ENCODE measurements at regions not wholly inside any gene's neighbourhood (a gene's known extent, or its start where the extent isn't known, plus 50 kb on each side); places are given as distances from the start of the nearest gene placed in this dataset.

DNA sequence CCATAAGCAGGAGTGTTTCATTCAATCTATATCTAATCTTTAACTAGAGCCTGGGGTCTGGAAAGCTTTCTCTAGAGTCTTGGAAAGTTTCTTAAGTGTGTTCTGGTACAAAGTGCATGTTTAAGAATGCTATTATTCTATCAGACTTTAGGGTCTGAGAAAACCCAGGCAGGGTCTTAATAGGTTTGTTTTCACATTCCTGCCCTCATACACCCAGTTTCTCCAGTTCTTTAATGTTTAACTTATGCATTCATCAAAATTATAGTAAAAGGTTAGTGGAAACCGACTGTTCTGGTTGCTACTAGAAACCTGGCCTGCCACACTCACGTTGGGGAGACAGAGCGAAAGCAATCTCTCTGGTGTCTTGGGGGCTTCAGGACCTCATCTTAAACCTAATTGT lies 102.9 kb upstream of the WDR72 start:
- H3K23ac ChIP-seq (ENCODE audit: insufficient read length, low read depth, low read length) = no peak overlapping the region
- H3K36me3 Mint-ChIP-seq (ENCODE audit: insufficient read depth in 1 of 3, low read depth in 3 of 3) = no peaks in the 10 kb centered on the region
- H3K27ac Mint-ChIP-seq = no peak overlapping the region
- H3K4ac ChIP-seq (ENCODE audit: low read depth, low read length) = no peak overlapping the region
- no peaks in the 10 kb centered on the region for H3K79me1 ChIP-seq (ENCODE audit: insufficient read depth, low read depth, low read length, poor library complexity, severe bottlenecking)
- no peak overlapping the region for H3T11ph ChIP-seq (ENCODE audit: low read length)
- no peak overlapping the region for H2BK120ac ChIP-seq (ENCODE audit: low read depth, low read length, poor library complexity, severe bottlenecking)
- no peak overlapping the region for H3K14ac ChIP-seq (ENCODE audit: insufficient read depth, low read length)
- no peak overlapping the region for H3K18ac ChIP-seq (ENCODE audit: insufficient read length, low read depth, low read length)
- H3K9me3 ChIP-seq (ENCODE audit: control insufficient read depth, low read depth, low read length) = no peaks in the 10 kb centered on the region
- no peak overlapping the region for H4K8ac ChIP-seq (replicated peaks; ENCODE audit: insufficient read length, low read depth, low read length)
- no peaks in the 10 kb centered on the region for H3K27me3 ChIP-seq (ENCODE audit: insufficient read depth, low read length)
- WGBS (ENCODE audit: extremely low coverage, insufficient read length, low lambda C conversion rate) = no CpG with 5 or more reads among the region's 3 CpGs
- no peaks in the 10 kb centered on the region for H3K4me1 ChIP-seq (ENCODE audit: insufficient read depth, low read length)
- no peak overlapping the region for H2BK20ac ChIP-seq (ENCODE audit: low read depth, low read length, poor library complexity, severe bottlenecking)
- no peak overlapping the region for H2AK5ac ChIP-seq (ENCODE audit: insufficient read length, low read length)
- no peaks in the 10 kb centered on the region for H3K4me1 Mint-ChIP-seq
- H3K79me2 ChIP-seq (ENCODE audit: insufficient read depth, low read length) = no peaks in the 10 kb centered on the region
- no peaks in the 10 kb centered on the region for H3K23me2 ChIP-seq (ENCODE audit: insufficient read length, low read depth, low read length, poor library complexity, severe bottlenecking)
- H4K91ac ChIP-seq (ENCODE audit: insufficient read length, low read depth, low read length) = no peak overlapping the region
- no peak overlapping the region for H3K56ac ChIP-seq (ENCODE audit: insufficient read length, low read depth, low read length)
- DNase-seq = no peak
- H3K9ac ChIP-seq (ENCODE audit: extremely low read depth, insufficient read length, low read length) = no peak overlapping the region
- no peak overlapping the region for H2BK15ac ChIP-seq (ENCODE audit: low read depth, low read length)
- TF ChIP-seq CTCF (conservative IDR thresholded peaks at IDR 0.05) = no peak
- no peaks in the 10 kb centered on the region for H3K9me3 Mint-ChIP-seq
- no peaks in the 10 kb centered on the region for H4K20me1 ChIP-seq (ENCODE audit: control insufficient read depth, insufficient read depth, insufficient read length)
- H2AFZ ChIP-seq (ENCODE audit: low read length) = no peak overlapping the region
- no peak overlapping the region for H3K4me3 Mint-ChIP-seq
- no peaks in the 10 kb centered on the region for H3K27me3 Mint-ChIP-seq (ENCODE audit: low read depth)
- H4K5ac ChIP-seq (ENCODE audit: insufficient read length, low read depth, low read length) = no peak overlapping the region
- H2BK12ac ChIP-seq (ENCODE audit: insufficient read length, low read depth, low read length) = no peak overlapping the region
- no peak overlapping the region for H3K4me2 ChIP-seq (ENCODE audit: insufficient read depth, insufficient read length, low read length)
- no peak overlapping the region for H3K27ac ChIP-seq (ENCODE audit: insufficient read length, low read depth, low read length)
- no peak overlapping the region for H2BK5ac ChIP-seq (ENCODE audit: insufficient read length, low read length)
